ENCODE measurements at regions not wholly inside any gene's neighbourhood (a gene's known extent, or its start where the extent isn't known, plus 50 kb on each side); places are given as distances from the start of the nearest gene placed in this dataset.

GRCh38 chr11:56876621-56877275, 112.0 kb upstream of the OR5AK2 start:
- Histone ChIP-seq H3K4me3 (ENCODE audit: low read depth, low read length) (no peak overlapping the region), H3K4me1 (ENCODE audit: control insufficient read depth, insufficient read depth, low read length, poor library complexity, severe bottlenecking) (no peaks in the 10 kb centered on the region), H3K9me3 (ENCODE audit: control insufficient read depth in 2 of 2, low read length in 2 of 2) (peaks cover 0 to 4% of the 10 kb centered on the region in 2 experiments), H3K27ac (ENCODE audit: insufficient read depth, low read length, poor library complexity, severe bottlenecking) (no peak overlapping the region), H3K27me3 (ENCODE audit: control insufficient read depth, insufficient read depth, low read length) (no peaks in the 10 kb centered on the region), H3K36me3 (ENCODE audit: control insufficient read depth, insufficient read depth, low read length) (no peaks in the 10 kb centered on the region)
- ATAC-seq (ENCODE audit: low read depth in 2 of 2), result no peak
- H3K4me1 Mint-ChIP-seq, result no peaks in the 10 kb centered on the region
- H3K4me3 Mint-ChIP-seq, result no peak overlapping the region
- H3K9me3 Mint-ChIP-seq, result peaks cover 0 to 10% (median 4%) of the 10 kb centered on the region in 7 donors
- DNase-seq, result no peak
- H3K27ac Mint-ChIP-seq, result no peak overlapping the region
- no peaks in the 10 kb centered on the region for H3K36me3 Mint-ChIP-seq
- H3K27me3 Mint-ChIP-seq, result no peaks in the 10 kb centered on the region

- no peaks in the 10 kb centered on the region for H3K36me3 ChIP-seq (ENCODE audit: control insufficient read depth, insufficient read depth, low read length)
- peaks cover 0 to 2% (median 0%) of the 10 kb centered on the region in 7 donors for H3K9me3 Mint-ChIP-seq
- H3K27ac ChIP-seq (ENCODE audit: insufficient read depth, low read length, poor library complexity, severe bottlenecking), result no peak overlapping the region
- H3K36me3 Mint-ChIP-seq, result no peaks in the 10 kb centered on the region
- H3K4me3 ChIP-seq (ENCODE audit: low read depth, low read length), result no peak overlapping the region
- no peak overlapping the region for H3K27ac Mint-ChIP-seq
- no peak overlapping the region for H3K4me3 Mint-ChIP-seq
- no peaks in the 10 kb centered on the region for H3K27me3 ChIP-seq (ENCODE audit: control insufficient read depth, insufficient read depth, low read length)
- no peaks in the 10 kb centered on the region for H3K4me1 Mint-ChIP-seq
- H3K27me3 Mint-ChIP-seq, result peaks cover 4% of the 10 kb centered on the region
- DNase-seq (no peak), ATAC-seq (ENCODE audit: low read depth in 2 of 2) (no peak)
- H3K4me1 ChIP-seq (ENCODE audit: control insufficient read depth, insufficient read depth, low read length, poor library complexity, severe bottlenecking), result no peaks in the 10 kb centered on the region
- peaks cover 0 to 2% of the 10 kb centered on the region in 2 experiments for H3K9me3 ChIP-seq (ENCODE audit: control insufficient read depth in 2 of 2, low read length in 2 of 2)
Observed at GRCh38 chr11:56855217-56855616, 106.7 kb upstream of the OR9G4 start.

- no peaks in the 10 kb centered on the region for H3K4me1 ChIP-seq (ENCODE audit: control insufficient read depth, insufficient read depth, low read length, poor library complexity, severe bottlenecking)
- H3K27ac Mint-ChIP-seq, result no peak overlapping the region
- peaks cover 0 to 4% (median 0%) of the 10 kb centered on the region in 7 donors for H3K9me3 Mint-ChIP-seq
- peaks cover 4% of the 10 kb centered on the region for H3K27me3 Mint-ChIP-seq
- no peak overlapping the region for H3K27ac ChIP-seq (ENCODE audit: insufficient read depth, low read length, poor library complexity, severe bottlenecking)
- H3K27me3 ChIP-seq (ENCODE audit: control insufficient read depth, insufficient read depth, low read length), result no peaks in the 10 kb centered on the region
- no peak overlapping the region for H3K4me3 ChIP-seq (ENCODE audit: low read depth, low read length)
- no peaks in the 10 kb centered on the region for H3K36me3 ChIP-seq (ENCODE audit: control insufficient read depth, insufficient read depth, low read length)
- H3K4me1 Mint-ChIP-seq, result no peaks in the 10 kb centered on the region
- no peaks in the 10 kb centered on the region for H3K36me3 Mint-ChIP-seq
- ATAC-seq (ENCODE audit: low read depth in 2 of 2), result no peak
- H3K4me3 Mint-ChIP-seq, result no peak overlapping the region
- H3K9me3 ChIP-seq (ENCODE audit: control insufficient read depth in 2 of 2, low read length in 2 of 2), result peaks cover 0 to 2% of the 10 kb centered on the region in 2 experiments
- no peak for DNase-seq
Observed at GRCh38 chr11:56852131-56852530, 103.6 kb upstream of the OR9G4 start.

GRCh38 chr11:56849852-56850251, 101.4 kb upstream of the OR9G4 start:
- H3K27me3 ChIP-seq (ENCODE audit: control insufficient read depth, insufficient read depth, low read length), result no peaks in the 10 kb centered on the region
- H3K36me3 ChIP-seq (ENCODE audit: control insufficient read depth, insufficient read depth, low read length), result no peaks in the 10 kb centered on the region
- Mint-ChIP-seq H3K36me3 (no peaks in the 10 kb centered on the region), H3K27ac (no peak overlapping the region), H3K4me3 (no peak overlapping the region), H3K27me3 (no peaks in the 10 kb centered on the region), H3K4me1 (no peaks in the 10 kb centered on the region), H3K9me3 (peaks cover 0 to 6% (median 0%) of the 10 kb centered on the region in 7 donors)
- ATAC-seq (ENCODE audit: low read depth in 2 of 2), result no peak
- no peak for DNase-seq
- H3K4me3 ChIP-seq (ENCODE audit: low read depth, low read length), result no peak overlapping the region
- H3K4me1 ChIP-seq (ENCODE audit: control insufficient read depth, insufficient read depth, low read length, poor library complexity, severe bottlenecking), result no peaks in the 10 kb centered on the region
- no peaks in the 10 kb centered on the region for H3K9me3 ChIP-seq (ENCODE audit: control insufficient read depth in 2 of 2, low read length in 2 of 2)
- H3K27ac ChIP-seq (ENCODE audit: insufficient read depth, low read length, poor library complexity, severe bottlenecking), result no peak overlapping the region

- no peaks in the 10 kb centered on the region for H3K4me1 Mint-ChIP-seq
- no peaks in the 10 kb centered on the region for H3K27me3 Mint-ChIP-seq
- H3K9me3 Mint-ChIP-seq, result peaks cover 0 to 6% (median 0%) of the 10 kb centered on the region in 7 donors
- H3K36me3 Mint-ChIP-seq, result no peaks in the 10 kb centered on the region
- H3K4me3 Mint-ChIP-seq, result no peak overlapping the region
- Histone ChIP-seq H3K27ac (ENCODE audit: insufficient read depth, low read length, poor library complexity, severe bottlenecking) (no peak overlapping the region), H3K27me3 (ENCODE audit: control insufficient read depth, insufficient read depth, low read length) (no peaks in the 10 kb centered on the region), H3K4me3 (ENCODE audit: low read depth, low read length) (no peak overlapping the region), H3K9me3 (ENCODE audit: control insufficient read depth in 2 of 2, low read length in 2 of 2) (no peaks in the 10 kb centered on the region), H3K36me3 (ENCODE audit: control insufficient read depth, insufficient read depth, low read length) (no peaks in the 10 kb centered on the region), H3K4me1 (ENCODE audit: control insufficient read depth, insufficient read depth, low read length, poor library complexity, severe bottlenecking) (no peaks in the 10 kb centered on the region)
- no peak for DNase-seq
- H3K27ac Mint-ChIP-seq, result no peak overlapping the region
- ATAC-seq (ENCODE audit: low read depth in 2 of 2), result no peak
Observed at GRCh38 chr11:56849250-56849649, 100.8 kb upstream of the OR9G4 start.

GRCh38 chr11:56848141-56848809, 99.8 kb upstream of the OR9G4 start:
- ATAC-seq (ENCODE audit: low read depth in 2 of 2) (no peak), DNase-seq (no peak)
- H3K4me3 Mint-ChIP-seq, result no peak overlapping the region
- peaks cover 0 to 6% (median 0%) of the 10 kb centered on the region in 7 donors for H3K9me3 Mint-ChIP-seq
- Histone ChIP-seq H3K27me3 (ENCODE audit: control insufficient read depth, insufficient read depth, low read length) (no peaks in the 10 kb centered on the region), H3K4me1 (ENCODE audit: control insufficient read depth, insufficient read depth, low read length, poor library complexity, severe bottlenecking) (no peaks in the 10 kb centered on the region), H3K27ac (ENCODE audit: insufficient read depth, low read length, poor library complexity, severe bottlenecking) (no peak overlapping the region), H3K4me3 (ENCODE audit: low read depth, low read length) (no peak overlapping the region), H3K36me3 (ENCODE audit: control insufficient read depth, insufficient read depth, low read length) (no peaks in the 10 kb centered on the region), H3K9me3 (ENCODE audit: control insufficient read depth in 2 of 2, low read length in 2 of 2) (no peaks in the 10 kb centered on the region)
- H3K27me3 Mint-ChIP-seq, result no peaks in the 10 kb centered on the region
- H3K27ac Mint-ChIP-seq, result no peak overlapping the region
- no peaks in the 10 kb centered on the region for H3K36me3 Mint-ChIP-seq
- no peaks in the 10 kb centered on the region for H3K4me1 Mint-ChIP-seq

GRCh38 chr11:56846631-56847576, 98.4 kb upstream of the OR9G4 start:
- H3K4me1 ChIP-seq (ENCODE audit: control insufficient read depth, insufficient read depth, low read length, poor library complexity, severe bottlenecking), result no peaks in the 10 kb centered on the region
- H3K27me3 ChIP-seq (ENCODE audit: control insufficient read depth, insufficient read depth, low read length), result no peaks in the 10 kb centered on the region
- H3K27ac ChIP-seq (ENCODE audit: insufficient read depth, low read length, poor library complexity, severe bottlenecking), result no peak overlapping the region
- Mint-ChIP-seq H3K27me3 (no peaks in the 10 kb centered on the region), H3K9me3 (peaks cover 0 to 6% (median 0%) of the 10 kb centered on the region in 7 donors), H3K4me1 (no peaks in the 10 kb centered on the region), H3K36me3 (no peaks in the 10 kb centered on the region), H3K4me3 (no peak overlapping the region), H3K27ac (no peak overlapping the region)
- no peaks in the 10 kb centered on the region for H3K36me3 ChIP-seq (ENCODE audit: control insufficient read depth, insufficient read depth, low read length)
- DNase-seq (no peak), ATAC-seq (ENCODE audit: low read depth in 2 of 2) (no peak)
- H3K4me3 ChIP-seq (ENCODE audit: low read depth, low read length), result no peak overlapping the region
- no peaks in the 10 kb centered on the region for H3K9me3 ChIP-seq (ENCODE audit: control insufficient read depth in 2 of 2, low read length in 2 of 2)
